HG03571 (cell line): ENCODE measurements at regions not wholly inside any gene's neighbourhood (a gene's known extent, or its start where the extent isn't known, plus 50 kb on each side); places are given as distances from the start of the nearest gene placed in this dataset.

ENCODE experiments used
- ATAC-seq: cut with Tn5 transposase; IDR thresholded peaks from one replicate; pipeline ENCODE4 v1.9.1; 2021; ENCODE audit not compliant: unreplicated experiment

GRCh38 chr5:160960592-160960991 lies 108.6 kb upstream of the ATP10B start:
- ATAC-seq, result no peak

DNA sequence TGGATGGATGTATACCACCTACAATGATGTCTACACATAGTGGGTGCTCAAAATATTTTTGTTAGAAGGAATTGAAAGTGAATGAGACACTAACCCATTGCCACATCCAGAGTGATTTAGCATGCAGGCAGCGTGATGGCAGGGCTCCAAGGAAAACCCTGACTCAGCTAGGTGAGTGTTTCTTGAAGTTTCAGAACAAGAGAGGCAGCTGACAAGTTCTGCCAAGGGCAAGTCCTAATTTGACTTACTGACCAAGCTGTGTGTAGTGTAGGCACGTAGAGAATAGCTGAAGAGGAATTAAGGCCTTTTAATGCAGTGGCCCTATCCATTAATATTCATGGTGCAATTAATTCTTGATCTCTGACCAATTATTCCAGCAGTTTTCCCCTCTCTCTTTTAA lies 107.8 kb upstream of the ATP10B start:
- ATAC-seq, result peak; percentile 40

- peak; percentile 40 for ATAC-seq
Measured at GRCh38 chr5:160957312-160957861, 105.4 kb upstream of the ATP10B start.

- ATAC-seq, result no peak
Measured at GRCh38 chr5:160956051-160956450, 104.0 kb upstream of the ATP10B start.

GRCh38 chr5:160950311-160950710 lies 98.3 kb upstream of the ATP10B start:
- no peak for ATAC-seq

DNA sequence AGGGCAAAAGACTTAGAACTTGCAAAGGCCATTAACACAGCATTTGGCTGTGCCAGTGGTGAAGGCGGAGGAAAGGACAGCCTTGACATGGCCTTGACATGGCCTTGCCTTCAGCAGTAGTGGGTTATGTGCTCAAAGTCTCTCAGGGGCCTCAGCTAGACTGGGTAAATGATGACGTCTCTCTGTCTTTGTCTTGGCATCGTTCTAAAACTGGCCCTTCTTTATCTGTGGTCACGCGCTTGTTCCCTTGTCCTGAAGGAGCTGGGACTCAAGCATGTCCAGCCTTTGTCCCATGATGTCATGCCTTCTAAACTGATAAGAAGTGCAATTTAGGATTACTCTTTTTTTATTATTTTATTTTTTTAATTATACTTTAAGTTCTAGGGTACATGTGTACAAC lies 88.7 kb upstream of the ATP10B start:
- ATAC-seq, result no peak

DNA sequence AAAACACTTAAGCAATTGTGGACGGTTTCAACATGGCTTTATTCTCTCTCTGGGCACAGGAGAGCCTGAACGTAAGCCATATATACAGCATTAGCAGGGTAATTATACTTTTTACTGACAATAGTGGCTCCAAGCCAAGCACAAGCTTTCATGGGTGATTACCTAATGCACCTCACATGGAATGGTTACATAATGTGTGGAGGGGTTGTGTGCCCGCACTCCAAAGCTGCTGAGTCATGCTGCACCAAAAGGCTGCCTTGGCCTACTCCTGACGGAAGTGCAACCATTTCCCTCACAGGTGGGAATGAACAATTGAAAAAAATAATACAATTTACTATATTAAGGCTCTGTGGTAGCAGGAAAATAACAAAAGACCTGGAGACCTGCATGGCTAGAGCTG lies 86.5 kb upstream of the ATP10B start:
- ATAC-seq, result no peak

DNA sequence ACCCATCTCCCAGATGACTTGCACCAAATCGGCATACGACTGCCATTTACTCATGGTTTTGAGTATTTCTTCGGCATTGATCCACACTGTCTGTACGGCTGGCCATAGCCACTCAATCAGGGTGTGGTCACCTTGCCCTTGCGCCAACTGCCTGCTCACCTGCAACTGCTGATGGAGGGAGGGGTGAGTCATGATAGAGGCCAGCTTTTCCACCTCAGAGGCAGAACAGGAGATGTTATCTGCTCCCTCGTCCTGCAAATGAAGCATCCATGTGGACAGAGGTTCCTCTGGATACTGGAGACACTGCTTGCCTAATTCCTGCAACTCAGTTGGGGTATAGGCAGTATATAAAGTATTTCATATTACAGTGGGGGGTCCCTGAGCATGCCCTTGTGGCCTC lies 85.6 kb upstream of the ATP10B start:
- ATAC-seq, result no peak

GRCh38 chr5:160935776-160936175 lies 83.8 kb upstream of the ATP10B start:
- no peak for ATAC-seq

DNA sequence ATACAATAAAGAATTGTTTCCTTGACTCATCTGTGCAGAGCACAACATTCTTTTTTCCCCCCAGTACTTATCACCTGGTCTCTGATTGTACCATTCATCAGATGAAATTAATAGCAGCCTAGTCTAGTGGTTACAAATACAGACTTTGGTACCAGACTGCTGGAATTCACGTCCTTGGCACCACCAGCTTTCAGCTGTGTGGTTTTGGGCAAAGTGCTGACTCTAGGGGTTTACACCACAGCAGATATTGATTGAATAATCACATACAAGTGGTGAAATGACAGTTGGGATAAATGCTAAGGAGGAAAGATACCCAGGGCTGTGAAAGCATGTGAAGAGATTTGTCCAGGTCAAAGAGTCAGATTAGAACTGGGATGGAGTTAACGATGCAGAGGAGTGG lies 79.3 kb upstream of the ATP10B start:
- ATAC-seq, result no peak

GRCh38 chr5:160930406-160930805 lies 78.4 kb upstream of the ATP10B start:
- no peak for ATAC-seq

DNA sequence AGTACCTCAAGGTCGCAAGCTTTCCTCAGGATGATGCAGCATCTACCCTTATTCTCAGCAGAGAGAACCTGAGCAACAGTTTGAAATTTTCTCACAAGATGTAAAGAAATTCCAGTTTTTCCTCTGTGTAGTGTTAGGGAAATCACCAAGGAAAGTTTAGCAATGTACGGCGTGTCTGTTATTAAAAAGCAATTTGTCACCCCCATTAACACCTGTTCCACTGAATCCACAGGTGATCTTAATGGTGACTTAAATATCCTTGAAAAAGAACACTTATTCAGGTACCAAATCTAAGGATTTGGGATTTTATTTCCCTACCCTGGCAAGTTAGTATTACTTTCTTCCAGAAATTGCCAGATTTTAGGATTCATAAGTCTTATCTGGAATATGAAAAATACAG lies 77.9 kb upstream of the ATP10B start:
- no peak for ATAC-seq

- no peak for ATAC-seq
Measured at GRCh38 chr5:160929360-160929759, 77.3 kb upstream of the ATP10B start.

DNA sequence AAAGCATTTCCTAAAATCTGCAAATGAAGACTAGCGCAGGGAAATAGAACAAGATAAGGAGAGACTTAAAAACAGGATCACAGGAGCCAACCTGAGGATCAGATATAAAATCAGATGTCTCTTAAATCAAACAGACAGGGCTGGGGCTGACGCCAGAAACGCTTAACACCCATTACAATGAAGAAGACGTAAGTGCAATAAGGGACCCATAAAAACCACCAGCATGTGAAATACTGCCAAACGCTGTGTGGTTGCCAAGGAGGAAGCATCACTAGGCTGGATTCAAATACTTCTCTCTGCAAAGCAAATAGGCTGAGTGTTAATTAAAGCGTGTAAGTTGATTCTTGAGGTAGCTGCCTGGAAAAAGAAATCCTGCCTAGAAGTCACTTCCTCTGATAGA lies 74.4 kb upstream of the ATP10B start:
- ATAC-seq, result no peak

GRCh38 chr5:160925281-160925680 lies 73.3 kb upstream of the ATP10B start:
- ATAC-seq, result no peak

- ATAC-seq, result no peak
Measured at GRCh38 chr5:160923936-160924710, 72.1 kb upstream of the ATP10B start.

GRCh38 chr5:160923411-160923810 lies 71.4 kb upstream of the ATP10B start:
- no peak for ATAC-seq

DNA sequence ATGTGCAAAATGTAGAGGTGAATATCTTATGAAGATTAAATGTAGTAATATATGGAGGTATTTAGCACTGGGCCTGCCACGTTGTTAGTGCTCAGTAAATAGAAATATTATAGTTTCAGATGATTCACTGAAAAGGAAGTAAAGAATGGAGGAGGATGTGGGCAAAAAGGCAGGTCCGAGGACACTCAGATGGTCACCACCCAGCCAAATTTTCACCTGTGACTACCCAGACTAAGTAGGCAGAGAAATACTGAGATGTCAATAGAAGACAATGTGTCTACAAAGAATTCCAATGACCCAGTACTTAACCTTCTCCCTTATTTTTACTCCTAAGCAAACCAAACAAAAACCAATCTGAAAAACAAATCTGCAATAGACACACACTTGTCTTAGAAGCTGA lies 70.3 kb upstream of the ATP10B start:
- no peak for ATAC-seq

- ATAC-seq, result no peak
Measured at GRCh38 chr5:160921423-160922285, 69.6 kb upstream of the ATP10B start.

DNA sequence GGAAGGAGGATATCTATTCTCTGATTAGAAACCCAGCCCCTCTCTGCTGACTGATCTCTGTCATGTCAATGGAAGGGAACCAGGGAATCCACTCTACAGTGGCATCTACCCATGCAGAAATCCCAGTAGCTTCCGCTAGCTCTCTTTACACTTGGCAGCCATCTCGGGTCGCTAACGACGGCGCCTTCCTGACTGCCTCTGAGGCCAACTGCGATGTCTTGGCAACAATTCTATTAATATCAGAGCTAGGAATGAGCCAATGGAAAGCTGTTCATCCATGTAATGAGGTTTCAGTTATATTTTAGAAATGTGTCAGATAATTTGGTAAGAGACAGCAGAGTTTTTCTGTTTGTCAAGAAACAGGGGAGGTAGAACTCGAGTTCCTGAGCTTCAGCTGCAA lies 67.6 kb upstream of the ATP10B start:
- ATAC-seq, result no peak

- no peak for ATAC-seq
Measured at GRCh38 chr5:160918386-160918785, 66.4 kb upstream of the ATP10B start.

- no peak for ATAC-seq
Measured at GRCh38 chr5:160906090-160906489, 54.1 kb upstream of the ATP10B start.
